ENCODE measurements at regions not wholly inside any gene's neighbourhood (a gene's known extent, or its start where the extent isn't known, plus 50 kb on each side); places are given as distances from the start of the nearest gene placed in this dataset.
"Not testable (repeated sequence)": the region's sequence is repeated elsewhere in the genome, so short reads cannot be mapped to it uniquely, and the experiment has no call there.

DNA sequence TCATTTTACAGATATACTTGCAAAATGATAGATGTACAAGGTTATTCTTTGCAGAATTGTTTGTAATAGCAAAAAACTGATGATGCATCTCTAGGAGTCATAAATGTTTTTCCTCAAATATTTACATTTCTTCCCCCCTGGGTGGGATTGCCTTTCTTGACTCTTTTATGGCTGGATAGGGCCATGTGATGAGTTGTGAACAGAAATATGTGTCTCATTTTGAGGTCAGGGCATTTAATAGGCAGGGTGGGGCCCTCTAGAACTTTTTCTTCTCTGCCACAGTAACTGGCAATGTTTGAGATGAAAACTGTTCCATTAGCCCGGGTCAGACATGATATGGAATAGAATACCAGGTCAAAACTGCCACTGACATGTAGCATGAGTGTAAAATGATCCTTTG lies 159.5 kb upstream of the SYNCRIP start:
- DNase-seq: no peak

DNA sequence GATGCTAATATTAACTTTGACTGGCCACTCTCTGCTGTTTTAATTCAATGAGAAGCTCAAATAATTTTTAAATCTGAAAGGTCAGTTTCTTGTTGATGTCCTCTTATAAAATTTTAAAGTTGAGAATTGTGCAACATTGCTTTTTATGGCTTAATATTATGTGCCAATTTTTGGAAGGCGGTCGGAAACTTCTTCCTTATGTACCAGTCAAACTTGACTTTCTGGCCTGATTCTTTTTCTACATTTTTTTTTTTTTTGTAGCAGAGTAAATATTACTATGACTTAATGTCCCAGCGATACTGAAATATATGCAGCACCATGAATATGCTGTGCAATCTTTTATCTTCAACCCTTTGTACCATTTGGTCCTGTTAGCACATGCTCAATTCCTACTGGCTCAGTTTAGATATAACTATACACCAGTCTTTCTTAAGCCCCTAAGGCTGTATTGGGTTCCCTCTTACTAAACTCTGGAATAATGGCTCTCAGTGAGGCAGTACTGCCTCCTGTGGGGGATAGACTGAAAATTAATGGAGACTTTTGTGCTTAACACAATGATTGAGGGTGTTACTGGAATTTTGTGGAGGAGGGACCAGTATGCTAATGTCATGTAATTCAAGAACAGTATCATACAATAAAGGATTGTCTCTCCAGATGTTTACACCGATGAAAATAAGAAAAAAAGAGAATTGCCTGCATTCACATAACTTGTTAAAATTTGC lies 156.4 kb upstream of the SYNCRIP start:
- no peak for DNase-seq

DNA sequence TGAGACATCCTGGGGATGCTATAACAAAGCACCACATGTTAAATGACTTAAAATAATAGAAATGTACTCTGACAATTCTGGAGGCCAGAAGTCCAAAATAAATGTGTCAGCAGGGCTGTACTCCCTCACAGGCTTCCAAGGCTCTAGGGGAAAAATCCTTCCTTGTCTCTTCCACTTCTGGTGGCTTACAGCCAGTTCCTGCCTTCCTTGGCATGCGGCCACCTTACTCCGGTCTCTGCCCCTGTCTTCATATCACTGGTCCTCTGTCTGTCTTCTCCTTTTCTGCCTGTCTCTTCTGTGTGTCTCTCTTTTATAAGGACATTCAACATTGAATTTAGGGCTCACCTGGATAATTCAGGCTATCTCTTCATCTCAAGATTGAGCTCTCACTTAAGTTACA lies 155.3 kb upstream of the SYNCRIP start:
- DNase-seq: no peak

DNA sequence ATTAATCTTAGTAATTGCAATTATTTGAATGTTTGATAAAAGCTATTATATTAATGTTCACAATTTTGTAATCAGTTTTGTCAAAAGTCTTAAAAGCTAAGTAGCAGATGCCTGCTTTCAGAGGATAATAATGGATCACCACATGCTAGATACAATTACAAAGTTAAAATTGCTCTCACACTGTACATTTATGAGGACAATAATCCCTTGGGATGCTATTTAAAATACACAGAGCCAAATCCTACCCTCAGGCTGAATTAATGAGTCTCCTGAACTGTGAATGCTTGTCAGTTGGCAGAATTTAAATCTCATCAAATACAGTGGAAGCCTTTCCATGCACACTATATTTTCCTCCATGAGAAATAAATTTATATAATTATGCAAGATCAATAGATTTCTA lies 153.3 kb upstream of the SYNCRIP start:
- peak; percentile 96 for DNase-seq

DNA sequence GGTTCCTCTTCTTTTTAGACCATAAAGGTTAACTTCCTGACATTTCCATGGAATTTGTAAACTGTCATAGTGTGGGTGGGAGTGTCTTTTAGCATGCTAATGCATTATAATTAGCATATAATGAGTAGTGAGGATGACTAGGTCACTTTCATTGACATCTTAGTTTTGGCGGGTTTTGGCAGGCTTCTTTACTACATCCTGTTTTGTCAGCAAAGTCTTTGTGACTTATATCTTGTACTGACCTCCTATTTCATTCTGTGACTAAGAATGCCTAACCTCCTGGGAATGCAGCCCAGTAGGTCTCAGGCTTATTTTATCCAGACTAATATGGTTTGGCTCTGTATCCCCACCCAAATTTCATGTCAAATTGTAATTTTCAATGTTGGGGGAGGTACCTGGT lies 149.6 kb upstream of the SYNCRIP start:
- DNase-seq: no peak

DNA sequence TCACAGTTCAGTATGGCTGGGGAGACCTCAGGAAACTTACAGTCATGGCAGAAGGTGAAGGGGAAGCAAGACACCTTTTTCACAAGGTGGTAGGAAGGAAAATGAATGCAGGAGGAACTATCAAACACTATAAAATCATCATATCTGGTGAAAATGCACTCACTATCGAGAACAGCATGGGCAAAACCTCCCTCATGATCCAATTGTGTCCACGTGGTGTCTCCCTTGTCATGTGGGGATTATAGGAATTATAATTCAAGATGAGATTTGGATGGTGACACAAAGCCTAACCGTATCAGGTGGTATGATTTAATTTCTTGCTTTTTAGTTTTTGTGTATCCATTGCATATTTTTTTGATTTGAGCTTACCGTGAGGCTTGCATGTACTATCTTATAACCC lies 133.2 kb upstream of the SYNCRIP start:
- DNase-seq: no peak

DNA sequence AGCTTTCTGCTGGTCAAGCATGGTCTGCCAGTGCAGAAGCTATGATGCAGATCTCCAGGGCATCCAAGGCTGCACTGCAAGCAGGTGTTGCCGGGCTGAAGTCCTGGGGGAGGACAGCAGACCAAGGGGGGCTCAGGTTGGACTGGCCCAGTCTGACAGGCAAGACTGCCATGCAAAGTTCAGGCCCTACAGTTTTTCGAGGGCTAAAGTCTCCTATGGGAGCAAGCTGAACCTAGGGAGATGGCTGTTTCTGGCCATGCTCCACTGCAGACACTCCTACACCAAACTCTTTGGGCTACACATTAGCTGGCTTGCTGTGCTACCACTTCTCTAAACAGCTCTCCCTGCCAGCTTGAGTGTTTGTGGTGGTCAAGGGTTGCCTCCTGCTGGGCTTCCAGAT lies 130.0 kb upstream of the SYNCRIP start:
- no peak for DNase-seq

DNA sequence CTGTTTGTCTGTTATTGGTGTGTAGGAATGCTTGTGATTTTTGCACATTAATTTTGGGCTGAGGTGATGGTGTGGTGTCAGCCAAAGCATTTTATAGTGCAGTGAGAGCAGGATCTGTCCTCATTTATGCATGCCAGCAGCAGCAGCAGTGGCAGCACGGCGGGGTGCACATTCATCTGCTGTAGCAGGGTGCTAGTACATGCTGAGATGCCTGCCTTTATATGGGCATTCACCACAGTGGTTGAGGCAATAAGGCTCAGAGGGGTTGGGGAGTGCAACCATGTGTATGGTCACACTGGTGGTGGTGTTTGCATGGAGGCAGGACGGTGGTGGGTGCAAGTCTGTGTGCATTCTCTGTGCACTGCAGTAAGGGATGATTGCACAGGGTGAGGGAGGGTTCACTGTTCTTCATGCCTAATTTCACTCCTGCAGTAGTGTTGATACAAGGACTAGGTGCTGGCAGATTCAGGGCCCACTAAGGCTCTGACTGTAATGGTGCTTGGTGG lies 129.3 kb upstream of the SYNCRIP start:
- no peak for DNase-seq

DNA sequence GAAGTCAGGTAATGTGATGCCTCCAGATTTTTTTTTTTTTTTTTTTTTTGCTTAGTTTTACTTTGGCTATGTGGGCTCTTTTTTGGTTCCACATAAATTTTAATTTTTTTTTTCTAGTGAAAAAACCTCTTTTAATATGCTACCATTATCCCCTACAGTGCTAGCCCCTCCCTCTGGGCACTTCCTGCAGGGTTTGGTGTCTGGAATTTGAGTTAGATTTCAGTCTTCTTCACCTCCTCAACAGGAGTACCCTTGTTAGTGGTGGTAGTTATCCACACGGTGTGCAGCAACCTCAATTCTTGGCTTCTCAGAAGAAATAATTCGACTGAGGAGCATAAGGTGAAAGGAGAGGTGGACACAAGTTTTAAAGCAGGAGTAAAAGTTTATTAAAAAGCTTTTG lies 128.8 kb upstream of the SYNCRIP start:
- DNase-seq: no peak

DNA sequence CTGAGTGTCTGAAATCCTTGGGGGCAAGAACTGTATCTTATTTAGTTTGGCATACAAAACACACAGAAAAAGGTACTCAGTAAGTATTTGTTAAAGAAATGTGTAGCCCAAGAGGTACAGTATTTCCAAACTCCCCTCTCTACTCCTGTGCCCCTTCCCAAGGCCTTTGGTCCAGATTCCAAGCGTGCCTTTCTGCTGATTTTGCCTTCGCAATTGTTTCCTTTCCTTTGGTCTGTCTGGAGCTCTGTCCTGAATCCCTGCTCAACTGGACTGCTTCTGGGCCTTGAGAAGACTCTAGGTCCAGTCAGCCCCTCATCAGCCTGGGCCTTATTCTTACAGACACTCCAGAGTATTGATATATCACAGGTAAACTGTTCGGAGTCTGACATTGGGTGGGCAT lies 122.2 kb upstream of the SYNCRIP start:
- no peak for DNase-seq

DNA sequence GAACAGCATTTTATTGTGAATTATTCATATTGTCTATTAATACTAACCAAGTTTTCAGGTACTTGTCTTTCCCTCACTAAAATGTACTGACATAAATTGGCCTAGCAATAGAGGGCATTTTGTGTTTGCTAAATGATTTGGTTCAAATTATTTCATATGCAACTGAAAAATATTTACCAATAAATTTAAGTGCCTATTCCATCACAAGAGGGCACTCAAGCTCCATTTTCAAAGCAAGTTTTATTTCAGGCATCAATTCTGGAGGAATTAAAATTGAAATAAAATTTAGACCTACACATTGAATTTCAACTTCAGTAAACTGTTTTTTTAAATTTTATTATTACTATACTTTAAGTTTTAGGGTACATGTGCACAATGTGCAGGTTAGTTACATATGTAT lies 114.3 kb upstream of the SYNCRIP start:
- DNase-seq: peak; percentile 4

DNA sequence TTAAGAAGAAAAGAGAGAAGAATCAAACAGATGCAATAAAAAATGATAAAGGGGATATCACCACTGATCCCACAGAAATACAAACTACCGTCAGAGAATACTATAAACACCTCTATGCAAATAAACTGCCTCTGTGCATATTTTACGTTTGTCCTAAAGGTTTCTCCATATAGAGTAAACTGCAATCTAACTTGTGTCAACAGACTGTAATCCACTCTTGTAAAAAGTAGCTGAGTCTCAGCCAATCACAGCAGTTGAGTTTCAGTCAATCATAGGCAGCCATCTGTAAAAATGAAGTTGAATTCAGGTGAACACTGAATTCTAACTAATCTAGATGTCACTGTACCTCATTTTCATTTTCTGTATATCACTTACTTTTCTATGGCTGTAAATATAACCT lies 112.2 kb upstream of the SYNCRIP start:
- DNase-seq: peak; percentile 76

DNA sequence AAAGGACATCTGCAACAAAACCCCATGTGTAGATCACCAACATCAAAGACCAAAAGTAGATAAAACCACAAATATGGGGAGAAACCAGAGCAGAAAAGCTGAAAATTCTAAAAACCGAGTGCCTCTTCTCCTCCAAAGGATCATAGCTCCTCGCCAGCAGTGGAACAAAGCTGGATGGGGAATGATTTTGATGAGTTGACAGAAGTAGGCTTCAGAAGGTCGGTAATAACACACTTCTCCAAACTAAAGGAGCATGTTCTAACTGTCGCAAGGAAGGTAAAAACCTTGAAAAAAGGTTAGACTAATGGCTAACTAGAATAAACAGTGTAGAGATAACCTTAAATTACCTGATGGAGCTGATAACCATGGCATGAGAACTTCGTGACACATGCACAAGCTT lies 109.9 kb upstream of the SYNCRIP start:
- DNase-seq: no peak

DNA sequence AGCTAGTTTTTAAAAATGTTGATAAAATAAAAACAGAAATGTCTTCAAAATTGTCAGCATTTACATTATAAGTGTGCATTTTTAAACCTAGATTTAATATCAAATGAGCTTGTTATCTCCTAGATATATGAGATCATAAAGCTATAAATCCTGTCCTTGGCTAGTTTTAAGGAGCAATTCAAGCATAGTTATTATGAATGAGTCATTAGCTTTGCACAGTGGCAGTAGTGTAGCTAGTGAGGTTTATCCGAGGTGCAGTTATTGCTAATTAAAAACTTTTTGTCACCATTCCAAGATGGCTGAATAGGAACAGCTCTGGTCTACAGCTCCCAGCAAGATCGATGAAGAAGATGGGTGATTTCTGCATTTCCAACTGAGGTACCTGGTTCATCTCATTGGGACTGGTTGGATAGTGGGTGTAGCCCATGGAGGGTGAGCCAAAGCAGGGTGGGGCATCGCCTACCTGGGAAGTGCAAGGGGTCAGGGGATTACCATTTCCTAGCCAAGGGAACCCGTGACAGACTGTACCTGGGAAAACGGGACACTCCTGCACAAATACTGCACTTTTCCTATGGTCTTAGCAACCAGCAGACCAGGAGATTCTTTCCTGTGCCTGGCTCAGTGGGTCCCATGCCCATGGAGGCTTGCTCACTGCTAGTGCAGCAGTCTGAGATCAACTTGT lies 108.8 kb upstream of the SYNCRIP start:
- no peak for DNase-seq

DNA sequence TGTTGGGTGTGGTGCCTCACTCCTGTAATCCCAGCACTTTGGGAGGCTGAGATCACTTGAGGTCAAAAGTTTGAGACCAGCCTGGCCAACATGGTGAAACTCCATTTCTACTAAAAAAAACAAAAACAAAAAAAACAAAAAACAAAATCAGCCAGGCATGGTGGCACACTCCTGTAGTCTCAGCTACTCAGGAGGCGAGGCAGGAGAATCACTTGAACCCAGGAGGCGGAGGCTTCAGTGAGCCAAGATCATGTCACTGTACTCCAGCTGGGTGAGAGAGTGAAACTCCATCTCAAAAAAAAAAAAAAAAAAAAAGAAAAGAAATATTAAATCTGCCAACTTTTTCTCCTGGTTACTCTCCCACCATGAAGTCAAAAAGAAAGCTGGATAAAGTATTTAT lies 107.5 kb upstream of the SYNCRIP start:
- not testable (repeated sequence) for DNase-seq

DNA sequence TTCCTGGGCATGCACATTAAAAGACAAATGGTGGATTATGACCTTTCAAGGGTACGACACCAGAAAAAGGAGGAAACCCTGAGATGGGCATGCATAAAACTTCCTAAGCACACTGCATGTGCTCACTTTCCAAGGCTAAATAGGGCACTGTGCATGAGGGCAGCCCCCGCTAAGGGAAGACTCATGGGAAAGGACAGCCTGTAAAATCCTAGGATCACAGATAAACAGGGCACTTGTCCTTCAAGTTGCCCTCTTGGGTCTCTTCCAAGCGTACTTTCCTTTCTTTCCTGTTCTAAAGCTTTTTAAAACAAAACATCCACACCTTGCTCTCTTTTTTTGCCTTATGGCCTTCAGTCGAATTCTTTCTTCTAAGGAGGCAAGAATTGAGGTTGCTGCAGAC lies 106.5 kb upstream of the SYNCRIP start:
- no peak for DNase-seq

DNA sequence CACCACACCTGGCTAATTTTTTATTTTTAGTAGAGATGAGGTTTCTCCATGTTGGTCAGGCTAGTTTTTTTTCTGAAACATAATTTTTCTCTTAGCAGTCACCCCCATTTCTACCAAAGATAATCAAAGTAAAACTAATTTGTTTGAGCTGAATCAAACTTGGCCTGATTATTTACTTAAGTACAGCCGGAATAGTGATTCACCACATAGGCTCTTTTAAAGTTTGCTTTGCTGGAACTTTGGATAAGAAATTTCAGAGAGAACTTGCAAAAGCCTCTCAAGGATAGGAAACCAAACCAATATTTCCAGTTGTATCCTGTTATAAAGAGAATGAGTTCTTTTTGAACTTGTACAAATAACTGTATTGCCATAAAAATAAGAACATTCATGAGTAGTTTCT lies 105.0 kb upstream of the SYNCRIP start:
- DNase-seq: no peak

DNA sequence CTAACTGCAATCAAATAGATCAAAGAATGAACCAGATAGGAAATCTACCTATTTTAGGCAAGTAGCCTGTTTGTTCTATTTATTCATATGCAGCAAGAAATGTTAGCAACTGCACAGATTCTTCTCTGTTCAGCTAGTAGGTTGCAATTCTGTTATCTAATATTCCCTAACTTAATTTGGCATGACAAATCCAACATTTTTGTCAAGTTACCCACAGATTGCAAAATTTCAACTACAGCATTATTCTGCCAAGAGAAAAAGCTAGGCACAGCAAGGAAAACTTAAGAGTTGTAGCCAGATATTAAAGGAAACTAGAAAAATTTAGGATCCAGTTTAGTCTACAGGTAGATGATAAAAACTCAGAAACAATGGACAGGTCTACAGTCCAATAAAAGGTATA lies 104.4 kb upstream of the SYNCRIP start:
- no peak for DNase-seq

DNA sequence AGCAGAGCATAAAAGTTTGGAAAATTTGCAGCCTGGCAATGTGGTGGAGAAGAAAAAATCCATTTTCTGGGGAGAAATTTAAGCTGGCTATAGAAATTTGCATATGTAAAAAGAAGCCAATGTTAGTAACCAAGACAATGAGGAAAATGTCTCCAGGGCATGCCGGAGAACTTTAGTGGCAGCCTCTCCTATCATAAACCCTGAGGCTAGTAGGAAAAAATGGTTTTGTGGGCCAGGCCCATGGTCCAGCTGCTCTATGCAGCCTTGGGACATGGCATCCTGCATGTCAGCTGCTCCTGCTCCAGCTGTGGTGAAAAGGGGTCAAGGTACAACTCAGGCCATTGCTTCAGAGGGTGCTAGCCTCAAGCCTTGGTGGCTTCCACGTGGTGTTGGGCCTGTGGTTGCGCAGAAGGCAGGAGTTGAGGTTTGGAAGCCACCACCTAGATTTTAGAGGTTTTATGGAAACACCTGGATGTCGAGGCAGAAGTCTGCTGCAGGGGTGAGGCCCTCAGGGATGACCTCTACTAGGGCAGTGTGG lies 101.8 kb upstream of the SYNCRIP start:
- DNase-seq: no peak

DNA sequence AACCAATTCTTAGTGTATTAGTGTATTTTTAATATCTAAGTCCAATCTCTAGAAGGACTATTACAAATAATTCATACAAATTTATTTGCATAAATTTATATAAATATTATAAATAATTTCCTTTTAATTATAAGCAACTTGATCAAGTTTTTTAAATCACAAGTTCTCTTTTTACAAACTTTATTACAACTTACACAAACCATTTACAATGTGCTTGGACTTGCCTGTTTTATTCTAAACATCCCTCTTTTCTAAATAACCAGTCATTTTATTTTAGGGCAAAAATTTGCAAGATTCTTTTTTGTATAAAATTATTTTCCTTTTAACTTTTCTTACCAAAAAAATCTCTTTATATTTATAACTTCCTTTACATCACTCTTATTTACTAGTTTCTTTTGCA lies 83.5 kb upstream of the SYNCRIP start:
- no peak for DNase-seq

DNA sequence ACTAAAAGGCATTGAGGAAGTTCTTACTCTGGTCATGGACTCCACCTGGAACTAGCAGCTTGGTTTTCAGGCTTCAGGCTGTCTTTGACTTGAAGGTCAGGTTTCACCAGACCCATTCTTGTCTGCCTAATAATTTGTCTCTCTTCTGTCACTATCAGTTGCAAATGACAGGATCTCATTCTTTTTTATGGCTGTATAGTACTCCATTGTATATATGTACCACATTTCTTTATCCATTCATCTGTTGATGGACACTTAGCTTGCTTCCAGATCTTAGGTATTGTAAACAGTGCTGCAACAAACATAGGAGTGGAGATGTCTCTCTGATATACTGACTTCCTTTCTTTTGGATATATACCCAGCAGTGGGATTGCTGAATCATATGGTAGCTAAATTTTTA lies 73.1 kb upstream of the SYNCRIP start:
- no peak for DNase-seq

DNA sequence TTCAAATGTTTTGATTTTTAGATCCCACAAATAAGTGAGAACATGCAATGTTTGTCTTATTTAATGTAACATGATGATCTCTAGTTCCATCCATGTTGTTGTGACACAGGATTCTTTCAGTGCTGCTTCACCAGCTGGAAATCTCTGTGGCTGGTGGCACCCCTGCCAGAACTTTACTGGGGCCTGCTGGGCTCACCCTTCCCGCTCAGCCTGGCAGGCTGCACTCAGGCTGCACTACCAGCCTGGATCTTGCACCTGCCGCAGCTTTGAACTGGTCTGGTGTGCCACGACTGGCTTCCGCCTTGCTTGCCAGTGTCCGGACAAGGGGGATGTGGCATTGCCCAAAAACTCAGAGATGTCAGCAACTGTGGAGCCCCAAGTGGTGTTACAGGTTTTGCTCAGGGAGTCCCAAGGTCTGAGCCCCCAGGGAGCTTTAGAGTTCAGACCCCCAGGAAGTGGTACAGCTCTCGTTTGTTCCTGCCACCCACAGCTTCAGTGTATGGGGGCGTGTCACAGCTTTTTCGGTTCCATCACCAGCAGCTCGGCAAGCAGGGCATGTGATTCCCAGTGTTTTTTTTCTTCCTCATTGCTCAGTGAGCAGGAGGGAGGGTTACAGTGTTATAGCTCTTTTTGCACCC lies 72.3 kb upstream of the SYNCRIP start:
- no peak for DNase-seq

DNA sequence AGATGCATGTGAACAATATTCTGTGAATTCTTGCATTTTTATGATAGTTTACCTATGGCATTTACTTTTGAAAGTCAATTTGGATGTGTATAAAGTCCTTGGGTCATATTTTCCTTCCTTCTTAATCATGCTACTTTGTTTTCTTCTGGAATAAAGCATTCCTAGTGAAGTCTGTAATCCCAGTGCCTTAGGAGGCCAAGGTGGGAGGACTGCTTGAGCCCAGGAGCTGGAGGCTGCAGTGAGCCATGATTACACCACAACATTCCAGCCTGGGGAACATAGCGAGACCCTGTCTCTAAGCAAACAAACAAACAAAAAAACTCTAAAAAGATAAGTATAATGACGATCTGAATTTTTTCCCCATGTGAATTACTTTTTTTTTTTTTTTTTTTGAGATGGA lies 69.7 kb upstream of the SYNCRIP start:
- DNase-seq: no peak

Data from NCI-H526 treated with DMSO at 0.1 percent for 48 hours (cell line).